Lower leg skin (tissue), 3 donors: ENCODE measurements at regions not wholly inside any gene's neighbourhood (a gene's known extent, or its start where the extent isn't known, plus 50 kb on each side); places are given as distances from the start of the nearest gene placed in this dataset.

ENCODE experiments used
- POLR2A ChIP-seq, 2 donors: fragments of 450-650 bp; IDR thresholded peaks; one replicate each; pipeline ENCODE4 v1.6.1; 2016 to 2017; ENCODE audit warnings: antibody characterized with exemption in 2 of 2, mild to moderate bottlenecking in 1 of 2, moderate library complexity in 1 of 2
- TF ChIP-seq, protein P1 (sequence below), 3 donors: fragments of 450-650 bp; IDR thresholded peaks; one replicate each; pipeline ENCODE4 v1.5.1; 2016; ENCODE audit warnings: antibody characterized with exemption in 3 of 3, mild to moderate bottlenecking in 3 of 3, moderate library complexity in 2 of 3

DNA sequence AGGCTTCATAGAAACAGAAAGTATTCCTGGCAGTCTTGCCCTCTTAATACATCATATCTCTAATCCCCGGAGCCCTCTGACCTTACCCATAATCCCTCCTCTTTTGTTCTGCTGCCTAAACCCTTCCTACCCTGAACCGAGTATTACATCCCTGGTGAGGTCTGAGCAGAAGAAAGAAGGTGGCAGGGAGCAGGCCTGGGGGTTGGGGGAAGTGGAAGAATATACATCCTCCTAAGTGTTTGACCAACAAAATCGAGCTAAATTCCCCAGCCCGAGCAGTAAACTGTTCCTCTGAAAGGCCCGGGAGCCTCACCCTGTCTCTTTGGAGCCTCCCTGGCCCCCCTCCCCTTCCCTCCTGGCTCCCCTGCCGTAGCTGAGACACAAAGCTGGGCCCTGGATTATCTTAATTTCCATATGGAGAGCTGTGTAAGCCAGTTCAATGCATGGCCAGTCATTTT, 192.6 kb upstream of the LHX5 start:
- TF ChIP-seq, protein P1, sequence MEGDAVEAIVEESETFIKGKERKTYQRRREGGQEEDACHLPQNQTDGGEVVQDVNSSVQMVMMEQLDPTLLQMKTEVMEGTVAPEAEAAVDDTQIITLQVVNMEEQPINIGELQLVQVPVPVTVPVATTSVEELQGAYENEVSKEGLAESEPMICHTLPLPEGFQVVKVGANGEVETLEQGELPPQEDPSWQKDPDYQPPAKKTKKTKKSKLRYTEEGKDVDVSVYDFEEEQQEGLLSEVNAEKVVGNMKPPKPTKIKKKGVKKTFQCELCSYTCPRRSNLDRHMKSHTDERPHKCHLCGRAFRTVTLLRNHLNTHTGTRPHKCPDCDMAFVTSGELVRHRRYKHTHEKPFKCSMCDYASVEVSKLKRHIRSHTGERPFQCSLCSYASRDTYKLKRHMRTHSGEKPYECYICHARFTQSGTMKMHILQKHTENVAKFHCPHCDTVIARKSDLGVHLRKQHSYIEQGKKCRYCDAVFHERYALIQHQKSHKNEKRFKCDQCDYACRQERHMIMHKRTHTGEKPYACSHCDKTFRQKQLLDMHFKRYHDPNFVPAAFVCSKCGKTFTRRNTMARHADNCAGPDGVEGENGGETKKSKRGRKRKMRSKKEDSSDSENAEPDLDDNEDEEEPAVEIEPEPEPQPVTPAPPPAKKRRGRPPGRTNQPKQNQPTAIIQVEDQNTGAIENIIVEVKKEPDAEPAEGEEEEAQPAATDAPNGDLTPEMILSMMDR (IDR thresholded peaks at IDR 0.05) = no peak
- TF ChIP-seq POLR2A (IDR thresholded peaks at IDR 0.05) = no peak
